NCI-H2171 treated with DMSO at 0.1 percent for 48 hours (cell line): ENCODE measurements at regions not wholly inside any gene's neighbourhood (a gene's known extent, or its start where the extent isn't known, plus 50 kb on each side); places are given as distances from the start of the nearest gene placed in this dataset.
A peak's percentile ranks its signal among the peaks of the same experiment; 100 is the strongest.

Experiments used
- DNase-seq: peaks from one replicate; lab custom pipeline; 2025; lab: John Stamatoyannopoulos, UW

GRCh38 chr18:40949114-40949950, 1005.7 kb upstream of the PIK3C3 start:
- DNase-seq: no peak

GRCh38 chr18:40944576-40944975, 1010.5 kb upstream of the PIK3C3 start:
- DNase-seq: no peak

DNA sequence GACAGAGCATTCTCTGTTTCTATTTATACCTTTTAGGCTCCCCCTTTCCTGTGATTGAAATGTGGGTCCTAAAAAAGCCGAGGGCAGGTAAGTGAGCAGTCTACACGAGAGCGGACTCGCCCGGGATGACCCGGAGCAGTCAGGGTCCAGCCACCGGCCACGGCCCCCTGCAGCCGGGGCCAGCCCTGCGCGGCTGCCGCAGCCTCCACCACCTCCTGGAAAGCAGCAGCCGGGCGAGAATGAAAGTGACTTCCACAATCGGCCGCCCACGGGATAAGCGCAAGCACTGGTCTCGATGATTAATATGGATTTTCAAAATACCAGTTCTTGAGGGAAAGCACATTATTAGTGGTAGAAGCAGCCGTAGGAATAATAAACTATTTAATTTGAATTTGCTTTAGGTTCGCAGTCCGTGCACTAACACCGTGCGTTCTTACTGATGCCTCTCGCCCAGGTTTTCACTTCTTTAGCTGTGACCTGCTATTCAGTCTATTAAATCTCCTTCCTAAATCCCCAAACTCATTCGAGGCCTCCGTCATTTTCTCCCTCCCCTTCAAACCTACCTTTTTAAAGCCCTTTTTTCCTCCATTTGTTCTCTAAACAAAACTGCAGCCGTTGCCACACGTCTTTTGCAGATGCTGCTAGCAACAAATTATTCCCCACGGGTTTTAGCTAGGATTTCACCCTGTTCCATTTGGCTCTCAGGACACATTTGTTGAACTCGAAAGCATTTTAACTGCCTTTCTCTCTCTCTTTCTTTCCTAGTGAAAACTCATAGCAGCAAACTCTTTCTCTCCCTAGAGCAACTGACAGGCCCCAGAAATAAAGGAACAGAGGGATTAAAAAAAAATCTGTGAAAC, 1015.1 kb upstream of the PIK3C3 start:
- DNase-seq: peak; percentile 29

- DNase-seq: no peak
Measured at GRCh38 chr18:40938615-40939014, 1016.4 kb upstream of the PIK3C3 start.

- DNase-seq: no peak
Measured at GRCh38 chr18:40937386-40937785, 1017.6 kb upstream of the PIK3C3 start.

DNA sequence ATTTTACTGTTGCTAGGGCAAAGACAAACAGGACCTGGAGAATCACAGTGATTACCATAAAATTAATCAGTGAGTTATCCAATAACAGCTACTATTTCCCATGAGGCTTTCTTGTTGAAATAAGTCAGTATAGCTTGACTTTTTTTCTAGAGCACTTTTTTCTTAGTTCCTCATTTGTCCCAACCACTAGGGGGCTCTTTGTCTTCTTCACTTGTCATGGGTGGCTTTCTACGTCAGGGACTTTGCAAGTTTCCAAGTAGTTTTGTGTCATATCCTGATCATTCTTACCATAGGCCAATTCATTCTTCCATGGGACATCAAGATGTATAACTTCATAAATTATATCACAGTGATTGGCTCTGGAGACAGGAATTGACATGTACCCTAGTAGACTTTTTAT, 1019.6 kb upstream of the PIK3C3 start:
- peak; percentile 29 for DNase-seq

GRCh38 chr18:40932862-40933261, 1022.2 kb upstream of the PIK3C3 start:
- DNase-seq: no peak

GRCh38 chr18:40930211-40930882, 1024.7 kb upstream of the PIK3C3 start:
- DNase-seq: no peak

DNA sequence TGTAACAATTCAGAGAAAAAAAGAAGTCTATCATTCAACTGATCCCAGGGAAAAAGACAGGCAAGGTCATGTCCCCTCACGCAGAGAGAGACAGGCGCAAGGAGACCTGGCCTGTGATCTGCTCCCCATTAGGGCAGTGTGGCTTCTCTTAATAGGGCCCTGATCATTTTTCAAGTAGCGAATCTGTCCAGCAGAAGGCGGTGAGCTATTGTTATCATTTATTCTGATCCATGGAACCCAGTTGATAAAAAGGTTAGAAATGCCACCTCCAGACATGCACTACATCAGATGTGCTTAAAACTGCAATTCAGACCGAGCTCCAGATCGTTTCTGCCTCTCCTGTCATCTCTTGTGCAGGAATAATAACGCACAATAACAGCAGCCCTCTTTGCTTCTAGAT, 1025.6 kb upstream of the PIK3C3 start:
- DNase-seq: no peak

DNA sequence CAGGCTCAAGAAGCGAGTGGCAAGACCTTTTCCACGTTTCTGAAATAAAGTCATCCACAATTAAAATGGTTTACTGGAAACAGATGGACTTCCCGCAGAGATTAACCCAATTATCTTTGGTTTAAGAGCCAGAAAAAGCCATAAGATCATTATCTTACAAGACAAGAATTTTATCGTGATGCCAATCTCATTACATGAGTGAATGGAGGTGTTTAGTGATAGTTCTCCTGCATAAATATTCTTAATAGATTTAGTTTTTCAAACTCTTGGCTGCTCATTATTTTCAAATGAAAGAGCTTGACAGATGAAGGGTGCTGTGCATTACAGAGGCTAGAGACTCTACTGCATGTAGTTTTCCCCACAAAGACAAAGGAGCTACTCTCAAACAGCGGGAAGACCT, 1028.4 kb upstream of the PIK3C3 start:
- DNase-seq: peak; percentile 77

- peak; percentile 65 for DNase-seq
Measured at GRCh38 chr18:40925071-40925541, 1029.9 kb upstream of the PIK3C3 start.

DNA sequence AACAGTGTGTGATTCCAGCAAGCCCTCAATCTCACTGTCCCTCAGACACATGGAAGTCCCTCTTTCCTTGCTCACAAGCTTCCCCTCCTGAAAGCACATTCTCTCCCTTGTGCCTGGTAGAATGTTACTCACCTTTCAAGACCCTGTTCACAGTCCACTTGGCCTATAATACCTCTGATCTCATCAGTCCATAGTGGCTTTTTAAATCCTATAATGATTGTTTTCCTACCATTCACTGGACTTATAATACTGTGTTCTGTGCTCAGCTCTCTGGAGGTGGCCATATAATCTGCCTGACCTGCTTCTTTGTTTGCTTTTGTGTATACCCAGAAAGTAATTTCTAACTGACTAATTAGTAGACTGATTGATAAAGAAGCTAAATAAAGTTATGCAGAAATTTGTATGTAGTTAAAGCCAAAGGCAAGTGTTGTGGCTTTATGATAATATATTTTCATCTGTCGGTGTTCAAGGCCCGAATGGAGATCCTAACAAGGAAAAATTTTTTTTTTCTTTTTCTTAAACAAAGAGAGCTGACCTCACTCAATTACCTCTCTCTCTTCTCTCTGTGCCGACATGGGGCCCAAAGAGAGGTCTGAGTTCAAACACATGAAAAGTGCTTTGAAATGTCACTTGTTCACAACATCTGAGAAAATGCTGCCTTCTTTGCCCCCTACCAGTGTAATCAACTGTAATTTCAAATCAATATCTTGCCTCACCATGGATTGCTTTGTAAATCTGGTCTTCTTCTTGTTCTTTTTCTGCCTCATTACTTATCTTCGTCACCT, 1033.0 kb upstream of the PIK3C3 start:
- DNase-seq: no peak

DNA sequence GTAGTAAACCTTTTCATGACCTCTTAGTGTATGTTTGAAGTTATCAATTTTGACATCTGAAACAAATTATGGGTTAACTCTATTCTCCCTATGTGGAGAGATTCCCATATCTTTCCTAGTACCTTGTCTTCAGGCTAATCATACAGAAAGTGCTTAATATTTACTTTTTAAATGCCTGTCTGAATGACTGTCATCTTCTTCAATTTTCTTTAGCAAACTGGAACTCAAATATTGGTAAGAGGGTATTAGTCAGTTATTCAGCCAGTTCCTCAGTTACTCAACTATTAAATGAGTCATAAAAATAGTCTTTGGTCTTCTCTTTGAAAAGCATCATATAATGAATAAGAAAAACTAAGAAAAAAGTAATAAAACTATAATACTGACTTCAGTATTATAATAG, 1038.0 kb upstream of the PIK3C3 start:
- no peak for DNase-seq

DNA sequence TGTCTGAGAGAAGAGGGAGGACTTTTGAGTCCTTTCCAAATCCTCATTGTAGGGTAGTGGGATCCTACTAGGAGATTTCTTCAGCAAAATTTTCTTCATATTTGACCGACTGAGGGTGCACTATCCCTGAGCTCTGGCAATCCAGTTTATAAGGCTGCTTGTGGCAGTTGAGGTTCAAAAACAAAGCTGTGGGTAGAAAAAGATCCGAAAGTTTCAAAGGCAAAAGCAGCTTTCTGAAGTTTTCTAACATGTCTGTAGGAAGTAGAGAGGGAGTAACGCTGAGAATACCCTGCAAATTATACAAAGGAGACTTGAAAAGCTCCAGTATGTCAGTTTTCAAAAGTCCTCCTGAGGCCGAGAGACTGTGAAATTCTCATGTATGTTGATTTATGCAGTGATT, 1039.3 kb upstream of the PIK3C3 start:
- DNase-seq: no peak

DNA sequence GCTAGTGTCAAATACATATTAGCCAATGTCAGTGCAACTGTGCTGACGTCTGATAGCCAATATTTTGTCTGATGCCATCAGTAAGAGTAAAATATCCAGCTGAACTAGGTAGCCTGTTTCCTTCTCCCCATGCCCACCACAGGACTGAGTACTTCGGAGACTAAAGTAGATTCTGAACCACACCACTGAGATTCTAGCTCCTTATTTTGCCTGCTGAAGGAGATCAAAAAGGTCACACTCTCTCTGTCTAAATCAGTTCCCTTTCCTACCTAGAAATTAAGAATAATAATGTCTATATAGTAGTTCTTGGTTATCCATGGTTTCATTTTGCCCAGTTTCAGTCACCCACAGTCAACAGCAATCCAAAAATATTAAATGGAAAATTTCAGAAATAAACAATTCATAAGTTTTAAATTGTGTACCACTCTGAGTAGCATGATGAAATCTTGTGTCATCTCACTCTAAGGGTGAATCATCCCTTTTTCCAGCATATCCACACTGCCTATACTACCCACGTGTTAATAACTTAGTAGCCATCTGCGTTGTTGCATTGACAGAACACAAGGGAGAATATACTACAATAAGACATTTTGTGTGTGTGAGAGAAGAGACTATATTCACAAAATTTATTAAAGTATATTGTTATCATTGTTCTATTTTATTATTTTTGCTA, 1043.3 kb upstream of the PIK3C3 start:
- no peak for DNase-seq

DNA sequence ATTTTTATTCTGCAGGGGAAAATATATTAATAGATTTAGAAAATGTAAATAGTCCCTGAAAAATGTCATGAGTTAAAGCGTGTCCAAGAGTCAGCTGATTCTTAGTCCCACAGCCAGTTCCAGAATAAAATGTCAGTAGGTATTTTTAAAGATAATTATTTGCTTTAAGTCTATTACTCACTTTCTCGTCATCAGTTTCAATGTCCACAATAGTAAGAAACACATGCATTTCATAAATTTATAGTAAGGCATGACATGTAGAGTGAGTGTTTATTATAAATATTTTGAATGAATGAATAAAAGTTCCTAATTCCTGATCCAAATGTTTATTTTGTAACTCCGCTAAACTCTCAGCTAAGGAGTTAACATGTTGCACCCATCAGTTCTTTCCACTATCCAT, 1044.0 kb upstream of the PIK3C3 start:
- no peak for DNase-seq

- DNase-seq: peak; percentile 90
Measured at GRCh38 chr18:40907842-40908241, 1047.2 kb upstream of the PIK3C3 start.

GRCh38 chr18:40904295-40904694, 1050.7 kb upstream of the PIK3C3 start:
- DNase-seq: peak; percentile 46

DNA sequence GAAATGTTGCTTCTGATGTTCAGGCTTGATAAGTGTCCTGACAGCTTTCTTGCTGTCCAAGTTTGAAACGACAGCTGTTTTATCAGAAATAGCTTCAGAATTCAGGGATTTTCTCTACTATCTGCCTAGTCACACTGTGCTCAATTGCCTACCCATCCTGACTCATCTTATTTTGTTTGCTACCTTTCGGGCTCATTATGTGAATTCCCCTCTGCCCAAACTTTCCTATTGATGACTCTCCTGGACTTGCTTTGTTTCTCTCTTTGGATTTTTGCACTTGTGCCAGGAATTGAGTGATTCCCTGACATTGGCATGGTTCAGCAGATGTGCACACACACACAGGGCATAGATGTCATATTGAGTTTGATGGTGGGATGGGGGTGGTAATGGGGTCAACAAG, 1052.6 kb upstream of the PIK3C3 start:
- no peak for DNase-seq

GRCh38 chr18:40897884-40898283, 1057.2 kb upstream of the PIK3C3 start:
- DNase-seq: no peak

GRCh38 chr18:40883271-40883670, 1071.8 kb upstream of the PIK3C3 start:
- no peak for DNase-seq
